Stimulated activated CD4-positive, alpha-beta T cell treated with anti-CD3 and anti-CD28 coated beads, Interleukin-1b, Interleukin-23, amount 100 ng/mL, for 1 hour (primary cell): ENCODE measurements at regions not wholly inside any gene's neighbourhood (a gene's known extent, or its start where the extent isn't known, plus 50 kb on each side); places are given as distances from the start of the nearest gene placed in this dataset.

Experiments used
- DNase-seq, 2 donors: peaks; one replicate each; pipeline ENCODE4 v3.0.0-alpha.2; 2020; ENCODE audit warnings: low read depth in 2 of 2

- DNase-seq, result no peak
Measured at GRCh38 chr15:93241696-93242585, 152.9 kb upstream of the RGMA start.

- DNase-seq, result no peak
Measured at GRCh38 chr15:93239993-93240392, 151.0 kb upstream of the RGMA start.

GRCh38 chr15:93239591-93239990, 150.6 kb upstream of the RGMA start:
- no peak for DNase-seq

- no peak for DNase-seq
Measured at GRCh38 chr15:93238641-93239040, 149.6 kb upstream of the RGMA start.

DNA sequence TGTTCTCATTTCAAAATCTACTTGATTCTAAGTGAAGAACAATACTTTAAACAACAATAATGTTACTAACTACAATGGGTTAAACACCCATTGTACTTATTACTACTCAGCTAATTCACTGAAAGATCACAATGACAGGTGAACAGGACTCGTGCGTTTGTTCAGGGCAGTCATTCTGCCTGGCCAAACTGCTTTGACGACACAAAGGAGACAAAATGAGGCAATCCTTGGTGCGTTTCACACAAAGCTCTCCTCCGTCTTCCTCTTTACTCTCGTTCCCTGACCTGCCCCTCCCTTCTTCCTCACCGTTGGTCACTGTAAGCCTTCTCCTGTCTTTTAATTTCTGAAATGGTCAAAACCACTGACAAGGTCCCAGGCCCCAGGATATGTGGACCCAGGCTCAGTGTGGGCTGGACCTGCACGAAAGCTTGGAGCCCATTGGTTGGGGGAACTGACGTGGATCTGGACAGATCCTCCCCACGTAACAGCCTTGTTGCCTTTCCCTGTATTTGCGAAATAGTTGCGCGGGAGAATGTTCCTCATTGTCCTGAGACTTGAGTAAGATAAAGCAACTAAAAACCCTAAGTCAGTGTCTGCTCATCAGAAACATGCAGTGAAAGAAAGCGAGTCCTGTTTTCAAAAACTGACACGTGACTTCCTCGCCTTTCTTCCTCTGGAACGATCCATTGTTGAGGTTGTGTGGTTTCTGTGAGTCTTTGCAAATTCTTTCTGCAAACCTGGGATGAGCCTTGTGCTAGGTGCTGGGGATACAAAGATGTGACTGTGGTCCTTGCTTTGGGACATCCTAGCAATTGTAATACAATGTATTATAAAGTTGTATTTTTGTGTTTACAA, 147.1 kb upstream of the RGMA start:
- DNase-seq, result no peak

DNA sequence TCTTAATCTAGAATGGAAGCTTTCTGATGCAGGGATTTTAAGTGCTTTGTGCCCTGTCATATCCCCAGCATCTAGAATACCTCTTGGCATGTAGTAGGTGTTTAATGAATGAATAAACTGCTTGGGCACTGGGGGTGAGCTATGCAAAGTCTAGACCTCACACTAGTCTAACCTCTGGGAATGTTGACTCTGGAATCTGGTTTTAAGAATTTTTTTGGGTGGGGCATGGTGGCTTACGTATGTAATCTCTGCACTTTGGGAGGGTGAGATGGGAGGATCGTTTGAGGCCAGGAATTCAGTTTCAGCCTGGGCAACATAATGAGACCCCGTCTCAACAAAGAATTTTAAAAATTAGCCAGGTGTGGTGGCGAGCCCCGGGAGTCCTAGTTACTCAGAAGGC, 146.3 kb upstream of the RGMA start:
- no peak for DNase-seq

DNA sequence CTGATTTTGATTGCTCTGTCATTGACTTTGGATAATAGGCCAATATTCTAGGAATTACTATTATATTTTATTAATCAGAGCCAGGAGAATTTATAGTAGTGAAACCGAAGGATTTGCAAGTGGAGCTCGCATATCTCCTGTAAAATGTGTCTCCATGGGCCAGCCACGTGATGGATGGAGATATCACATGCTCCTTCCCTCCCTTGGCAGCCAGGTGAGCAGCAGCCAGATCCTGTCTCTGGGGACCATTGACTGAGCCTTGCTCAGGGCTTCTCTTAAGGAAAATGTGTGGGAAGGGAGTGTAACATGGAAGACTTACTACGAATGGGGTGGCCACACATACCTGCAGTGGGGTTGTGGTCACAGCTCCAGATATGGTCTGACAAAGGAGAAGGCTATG, 144.7 kb upstream of the RGMA start:
- DNase-seq, result no peak

- no peak for DNase-seq
Measured at GRCh38 chr15:93232845-93233244, 143.8 kb upstream of the RGMA start.

GRCh38 chr15:93231994-93232393, 143.0 kb upstream of the RGMA start:
- no peak for DNase-seq

DNA sequence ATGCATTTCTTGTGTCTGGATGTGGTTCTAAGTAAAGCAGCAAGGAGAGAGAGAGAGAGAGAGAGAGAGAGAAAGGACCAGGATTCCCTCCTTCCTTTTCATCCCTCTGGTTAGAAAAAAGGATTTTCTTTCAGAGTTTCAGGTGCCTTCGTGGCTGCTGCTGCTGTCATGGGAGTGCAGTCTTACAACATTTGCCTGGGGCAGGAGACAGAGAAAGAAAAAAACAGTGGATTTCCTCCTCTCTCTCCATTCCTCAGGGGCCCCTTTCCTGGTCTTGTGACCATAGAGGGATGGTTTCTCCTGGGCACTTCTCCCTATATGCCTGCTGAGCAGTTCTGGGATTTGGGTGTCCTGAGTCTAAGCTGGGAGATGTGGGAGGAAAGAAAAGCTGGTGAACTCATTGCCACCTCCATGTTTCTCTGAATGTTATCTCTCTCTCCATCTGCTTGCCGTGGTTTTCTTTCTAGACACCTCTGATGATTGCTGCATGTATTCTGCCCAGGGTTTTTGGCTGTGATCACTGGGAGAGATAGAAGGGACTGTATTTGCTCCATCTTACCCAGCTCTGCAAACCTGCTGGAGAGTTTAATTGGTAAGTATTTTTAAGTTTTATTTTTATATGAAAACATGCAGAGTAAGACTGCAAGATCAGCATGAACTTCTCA, 142.4 kb upstream of the RGMA start:
- no peak for DNase-seq

DNA sequence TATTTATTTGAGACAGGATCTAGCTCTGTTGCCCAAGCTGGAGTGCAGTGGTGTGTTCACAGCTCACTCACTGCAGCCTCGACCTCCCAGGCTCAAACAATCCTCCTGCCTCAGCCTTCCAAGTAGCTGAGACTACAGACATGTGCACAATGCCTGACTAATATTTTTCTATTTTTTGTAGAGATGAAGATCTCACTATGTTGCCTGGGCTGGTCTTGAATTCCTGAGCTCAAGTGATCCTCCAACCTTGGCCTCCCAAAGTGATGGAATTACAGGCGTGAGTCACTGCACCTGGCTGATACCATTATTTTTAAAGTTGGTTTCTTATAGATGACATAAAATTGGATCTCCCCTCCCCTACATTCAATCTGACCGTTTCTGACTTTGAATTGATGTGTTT, 139.5 kb upstream of the RGMA start:
- no peak for DNase-seq

DNA sequence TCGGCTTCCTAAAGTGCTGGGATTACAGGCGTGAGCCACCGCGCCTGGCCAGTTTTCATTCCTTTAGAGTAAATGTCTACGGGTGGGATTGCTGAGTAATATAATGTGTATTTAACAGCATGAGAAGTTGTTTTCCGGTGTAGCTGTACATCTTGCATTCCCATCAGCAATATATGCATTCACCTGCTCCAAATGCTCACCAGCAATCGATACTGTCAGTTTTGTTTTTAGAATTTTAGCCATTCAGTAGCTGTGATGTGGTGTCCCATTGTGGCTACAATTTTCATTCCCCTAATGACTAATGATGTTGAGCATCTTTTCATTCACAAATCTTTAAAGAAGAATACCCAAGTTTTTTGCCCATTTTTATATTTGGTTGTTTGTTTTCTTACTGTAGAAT, 134.8 kb upstream of the RGMA start:
- DNase-seq, result no peak

GRCh38 chr15:93221759-93222158, 132.7 kb upstream of the RGMA start:
- no peak for DNase-seq

GRCh38 chr15:93219859-93220420, 130.9 kb upstream of the RGMA start:
- no peak for DNase-seq

GRCh38 chr15:93217343-93217742, 128.3 kb upstream of the RGMA start:
- no peak for DNase-seq

DNA sequence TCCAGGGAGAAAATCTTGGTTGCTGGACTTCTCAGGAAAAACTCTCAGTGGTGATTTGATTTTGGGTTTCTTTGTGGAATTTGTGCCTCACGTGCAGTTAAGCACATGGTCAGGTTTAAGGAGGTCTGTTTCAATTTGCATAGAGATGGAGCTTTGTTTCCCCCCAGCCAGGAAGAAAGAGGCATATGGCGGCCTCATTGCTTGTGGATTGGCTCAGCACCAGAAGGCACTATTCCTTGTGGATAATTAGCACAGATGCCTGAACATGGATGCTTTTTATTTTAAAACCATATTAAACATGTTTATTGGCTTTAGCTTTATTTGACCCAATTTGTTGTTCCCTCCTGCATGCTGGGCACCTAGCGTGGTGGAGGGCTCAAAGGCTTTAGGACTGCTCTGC, 125.1 kb upstream of the RGMA start:
- DNase-seq, result no peak

DNA sequence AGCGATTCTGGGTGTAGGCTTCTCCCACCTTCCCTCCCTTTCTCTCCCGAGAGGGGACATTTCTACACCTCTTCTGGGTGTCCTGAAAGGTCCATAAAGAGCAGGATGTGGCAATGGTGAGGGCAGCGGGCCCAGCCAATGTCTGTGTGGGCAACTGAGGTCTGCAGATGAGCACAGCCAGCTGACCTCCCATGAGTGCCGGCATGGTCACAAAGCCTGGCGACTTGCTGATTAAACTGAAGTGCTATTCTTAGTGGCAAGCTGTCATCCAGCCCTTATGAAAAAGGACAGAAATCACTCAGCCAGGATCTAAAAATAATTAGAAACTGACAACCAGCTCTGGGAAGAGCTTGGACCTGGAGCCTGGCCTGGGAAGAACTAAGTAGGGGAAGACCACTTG, 124.3 kb upstream of the RGMA start:
- DNase-seq, result no peak

GRCh38 chr15:93212578-93212977, 123.6 kb upstream of the RGMA start:
- no peak for DNase-seq

DNA sequence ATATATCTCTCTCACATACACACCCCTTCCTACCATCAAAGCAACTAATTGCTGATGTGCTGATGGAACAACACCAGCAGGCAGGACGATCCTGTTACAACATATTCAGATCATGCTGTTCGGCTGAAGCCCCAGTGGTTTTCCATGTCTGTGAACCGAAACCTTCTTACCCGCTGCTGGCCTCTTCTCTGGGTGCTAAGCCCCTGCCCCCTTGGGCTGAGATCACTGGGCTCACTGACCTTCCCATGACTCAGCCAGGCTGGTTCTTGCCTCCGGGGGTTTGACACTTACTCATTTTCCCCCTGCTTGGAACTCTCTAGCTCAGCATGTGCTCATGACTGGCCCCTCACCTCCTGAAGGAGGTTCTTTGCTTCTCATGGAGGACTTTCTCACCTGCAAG, 122.0 kb upstream of the RGMA start:
- no peak for DNase-seq

DNA sequence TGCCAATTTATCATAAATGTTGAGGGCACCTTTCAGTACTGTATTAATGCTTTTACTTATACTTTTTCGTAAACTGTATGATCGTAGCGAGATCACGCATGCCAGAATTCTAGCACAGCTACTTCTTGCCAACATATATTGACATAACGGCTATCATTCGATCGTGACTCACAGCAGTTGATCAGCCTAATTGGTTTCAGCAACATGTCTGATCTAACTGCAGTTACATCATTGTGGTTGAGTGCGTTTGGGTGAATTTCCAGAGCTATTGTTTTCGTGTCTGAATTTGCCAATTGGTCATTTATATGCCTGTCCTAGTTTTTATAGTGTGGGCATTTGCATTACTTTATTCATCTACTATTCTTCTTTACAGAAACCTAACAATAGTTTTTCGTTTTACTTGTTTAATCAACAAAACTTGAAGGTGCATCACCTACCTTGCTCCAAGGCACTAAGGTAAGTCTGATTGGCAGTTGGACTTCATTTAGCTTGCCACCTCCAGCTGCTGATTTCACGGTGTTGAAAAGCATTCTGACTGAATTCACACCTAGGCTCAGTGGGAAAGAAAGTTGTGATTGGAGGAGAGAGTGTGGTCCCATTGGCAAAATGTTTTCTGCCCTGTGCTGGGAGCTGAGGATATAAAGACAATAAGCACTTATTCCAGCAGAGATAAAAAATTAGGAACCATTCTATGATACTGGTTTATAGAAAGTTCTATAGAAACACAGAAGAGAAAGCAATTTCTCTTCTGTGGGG, 120.9 kb upstream of the RGMA start:
- no peak for DNase-seq

DNA sequence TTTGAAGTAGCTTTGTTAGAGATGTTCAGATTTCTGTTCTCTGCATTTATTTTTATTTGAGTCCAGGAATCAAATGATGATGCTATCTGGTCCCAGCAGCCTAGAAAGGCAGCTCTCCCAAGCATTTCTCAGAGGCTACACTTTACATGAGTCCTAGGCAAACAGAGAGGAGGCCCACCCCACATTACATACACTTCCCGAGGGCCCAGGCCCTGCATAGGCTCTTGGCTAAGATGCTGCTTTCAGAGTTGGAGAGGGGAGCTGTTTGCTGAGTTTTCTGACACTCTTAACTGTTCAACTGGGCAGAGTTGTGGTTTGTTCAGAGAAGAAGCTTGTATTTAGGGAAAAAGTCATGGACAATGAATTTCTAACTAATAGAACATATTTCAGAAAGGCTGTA, 117.9 kb upstream of the RGMA start:
- DNase-seq, result no peak
